ENCODE measurements at regions not wholly inside any gene's neighbourhood (a gene's known extent, or its start where the extent isn't known, plus 50 kb on each side); places are given as distances from the start of the nearest gene placed in this dataset.

DNA sequence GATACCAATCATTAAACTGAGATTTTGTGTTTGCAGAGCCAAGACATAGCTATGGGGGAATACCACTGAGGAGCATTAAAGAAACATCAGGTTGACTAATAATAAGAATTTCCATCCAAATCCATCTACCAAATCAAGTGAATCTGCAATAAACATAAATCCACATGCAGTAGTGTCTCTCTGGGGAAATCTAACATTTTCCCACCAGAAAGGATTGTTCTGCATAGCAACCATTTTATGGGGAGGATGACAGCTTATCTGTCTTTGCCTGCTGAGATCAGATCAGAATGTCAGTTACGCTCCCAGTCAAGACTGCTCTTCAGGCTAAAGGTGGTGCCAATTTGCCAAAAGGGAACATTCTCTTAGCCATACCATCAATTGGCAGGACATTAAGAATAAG is 1098.9 kb upstream of the CHAC2 start:
- Histone ChIP-seq H3F3A (ENCODE audit: insufficient read depth) (no peaks in the 10 kb centered on the region), H3K4me1 (ENCODE audit: insufficient read depth) (no peaks in the 10 kb centered on the region), H2AFZ (no peak overlapping the region), H3K27ac (no peak overlapping the region), H3K9me3 (ENCODE audit: low read depth) (no peaks in the 10 kb centered on the region), H3K9ac (no peak overlapping the region), H3K79me2 (ENCODE audit: insufficient read depth) (no peaks in the 10 kb centered on the region), H3K9me2 (ENCODE audit: insufficient read depth) (no peaks in the 10 kb centered on the region), H3K4me2 (ENCODE audit: unreplicated experiment) (no peak overlapping the region), H3K27me3 (replicated peaks; ENCODE audit: insufficient read depth) (no peaks in the 10 kb centered on the region), H3K36me3 (ENCODE audit: low read depth) (no peaks in the 10 kb centered on the region), H3K4me3 (no peak overlapping the region), H4K20me1 (ENCODE audit: insufficient read depth) (no peaks in the 10 kb centered on the region)
- TF ChIP-seq EZH2 (IDR thresholded peaks at IDR 0.05; ENCODE audit: insufficient read depth, poor library complexity, severe bottlenecking), result no peak
- no peak for TF ChIP-seq EZH2phosphoT487 (IDR thresholded peaks at IDR 0.05; ENCODE audit: insufficient read depth, low read depth)
- in situ Hi-C loops (cut with MboI), result no loop called here
- whole genome bisulfite sequencing, 2 experiments (ENCODE audit: low coverage in 1 of 2, low lambda C conversion rate in 2 of 2, missing lambda C conversion rate in 2 of 2), result 25 to 43% methylated on average over 1 of the region's 1 CpG
- DNase-seq, result no peak

DNA sequence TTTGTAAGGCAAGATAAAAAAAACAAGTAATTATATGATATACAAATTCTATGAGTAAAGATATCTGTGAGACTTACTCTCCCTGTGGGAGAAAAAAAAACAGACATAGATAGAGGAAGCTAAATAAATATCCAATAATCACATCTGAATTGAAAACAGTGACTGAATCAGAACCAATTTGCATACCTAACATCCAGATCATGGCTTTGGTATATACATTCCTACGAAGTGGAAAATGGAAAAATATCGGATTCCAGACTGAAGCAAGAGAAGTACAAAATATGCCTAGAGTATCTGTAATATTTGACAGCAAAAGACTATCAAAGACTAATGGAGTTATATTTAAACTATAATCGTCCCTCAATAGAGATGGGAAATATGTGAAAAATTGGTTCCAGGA is 1108.1 kb upstream of the CHAC2 start:
- Histone ChIP-seq H2AFZ (no peak overlapping the region), H4K20me1 (ENCODE audit: insufficient read depth) (no peaks in the 10 kb centered on the region), H3K79me2 (ENCODE audit: insufficient read depth) (no peaks in the 10 kb centered on the region), H3K4me1 (ENCODE audit: insufficient read depth) (peaks cover 11% of the 10 kb centered on the region), H3K36me3 (ENCODE audit: low read depth) (no peaks in the 10 kb centered on the region), H3K4me2 (ENCODE audit: unreplicated experiment) (no peak overlapping the region), H3K27ac (no peak overlapping the region), H3F3A (ENCODE audit: insufficient read depth) (0 out of 2 replicates have a peak, but pooled peaks cover 4% of the 10 kb centered on the region), H3K9ac (no peak overlapping the region), H3K9me3 (ENCODE audit: low read depth) (no peaks in the 10 kb centered on the region), H3K27me3 (replicated peaks; ENCODE audit: insufficient read depth) (no peaks in the 10 kb centered on the region), H3K9me2 (ENCODE audit: insufficient read depth) (no peaks in the 10 kb centered on the region), H3K4me3 (no peak overlapping the region)
- in situ Hi-C loops (cut with MboI), result no loop called here
- DNase-seq, result peak; percentile 0
- 45 to 48% methylated on average over 3 of the region's 3 CpGs for WGBS, 2 experiments (ENCODE audit: low coverage in 1 of 2, low lambda C conversion rate in 2 of 2, missing lambda C conversion rate in 2 of 2)
- no peak for TF ChIP-seq EZH2phosphoT487 (IDR thresholded peaks at IDR 0.05; ENCODE audit: insufficient read depth, low read depth)
- TF ChIP-seq EZH2 (IDR thresholded peaks at IDR 0.05; ENCODE audit: insufficient read depth, poor library complexity, severe bottlenecking), result no peak

DNA sequence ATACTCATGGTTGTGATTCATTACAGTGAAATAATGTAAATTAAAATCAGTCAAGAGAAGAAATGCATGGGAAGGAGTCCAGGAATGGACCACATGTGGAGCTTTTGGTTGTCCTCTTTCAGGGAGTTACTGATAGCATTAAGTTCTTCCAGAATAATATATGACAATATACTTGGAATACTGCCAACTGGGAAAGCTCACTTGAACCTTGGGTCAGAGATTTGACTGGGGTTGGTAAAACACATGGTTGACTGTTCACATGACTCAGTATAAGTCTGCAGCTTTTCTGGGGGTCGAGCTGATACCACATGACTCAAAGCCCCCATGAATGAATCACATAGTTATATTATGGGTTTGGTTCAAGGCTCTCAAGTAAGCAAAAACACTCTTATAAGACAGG is 1109.0 kb upstream of the CHAC2 start:
- Histone ChIP-seq H3K27ac (no peak overlapping the region), H3K9ac (no peak overlapping the region), H3K27me3 (replicated peaks; ENCODE audit: insufficient read depth) (no peaks in the 10 kb centered on the region), H3K9me2 (ENCODE audit: insufficient read depth) (no peaks in the 10 kb centered on the region), H3K79me2 (ENCODE audit: insufficient read depth) (no peaks in the 10 kb centered on the region), H2AFZ (no peak overlapping the region), H3K36me3 (ENCODE audit: low read depth) (no peaks in the 10 kb centered on the region), H3K4me3 (no peak overlapping the region), H3K4me2 (ENCODE audit: unreplicated experiment) (no peak overlapping the region), H3F3A (ENCODE audit: insufficient read depth) (0 out of 2 replicates have a peak, but pooled peaks cover 4% of the 10 kb centered on the region), H4K20me1 (ENCODE audit: insufficient read depth) (no peaks in the 10 kb centered on the region), H3K4me1 (ENCODE audit: insufficient read depth) (peaks cover 11% of the 10 kb centered on the region), H3K9me3 (ENCODE audit: low read depth) (no peaks in the 10 kb centered on the region)
- peak; percentile 58 for DNase-seq
- WGBS, 2 experiments (ENCODE audit: low coverage in 1 of 2, low lambda C conversion rate in 2 of 2, missing lambda C conversion rate in 2 of 2), result 0% methylated on average over 1 of the region's 1 CpG
- in situ Hi-C loops (cut with MboI), result no loop called here
- TF ChIP-seq EZH2 (IDR thresholded peaks at IDR 0.05; ENCODE audit: insufficient read depth, poor library complexity, severe bottlenecking), result no peak
- no peak for TF ChIP-seq EZH2phosphoT487 (IDR thresholded peaks at IDR 0.05; ENCODE audit: insufficient read depth, low read depth)

DNA sequence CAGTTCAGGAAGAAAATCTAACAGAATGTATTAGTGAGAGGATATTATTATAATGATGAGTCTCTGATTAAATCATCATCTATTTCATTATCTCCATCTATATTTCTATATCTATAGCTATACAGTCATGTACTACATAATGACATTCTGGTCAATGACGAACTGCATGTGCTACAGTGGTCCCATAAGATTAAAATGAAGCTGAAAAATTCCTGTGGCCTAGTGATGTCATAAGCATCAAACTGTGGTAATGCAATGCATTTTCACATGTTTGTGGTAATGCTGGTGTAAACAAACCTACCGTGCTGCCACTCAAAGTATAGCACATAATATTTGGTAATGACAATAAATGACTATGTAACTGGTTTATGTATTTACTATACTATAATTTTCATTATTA is 1127.9 kb upstream of the CHAC2 start:
- no peaks in the 10 kb centered on the region for H3K9me2 ChIP-seq (ENCODE audit: insufficient read depth)
- H3F3A ChIP-seq (ENCODE audit: insufficient read depth), result no peaks in the 10 kb centered on the region
- H4K20me1 ChIP-seq (ENCODE audit: insufficient read depth), result no peaks in the 10 kb centered on the region
- no peaks in the 10 kb centered on the region for H3K79me2 ChIP-seq (ENCODE audit: insufficient read depth)
- H3K4me3 ChIP-seq, result no peak overlapping the region
- no peak overlapping the region for H3K4me2 ChIP-seq (ENCODE audit: unreplicated experiment)
- H3K27ac ChIP-seq, result no peak overlapping the region
- in situ Hi-C loops (cut with MboI), result no loop called here
- 14 to 17% methylated on average over 2 of the region's 2 CpGs for WGBS, 2 experiments (ENCODE audit: low coverage in 1 of 2, low lambda C conversion rate in 2 of 2, missing lambda C conversion rate in 2 of 2)
- DNase-seq, result no peak
- no peaks in the 10 kb centered on the region for H3K9me3 ChIP-seq (ENCODE audit: low read depth)
- no peak overlapping the region for H2AFZ ChIP-seq
- no peaks in the 10 kb centered on the region for H3K36me3 ChIP-seq (ENCODE audit: low read depth)
- H3K4me1 ChIP-seq (ENCODE audit: insufficient read depth), result no peaks in the 10 kb centered on the region
- TF ChIP-seq EZH2phosphoT487 (IDR thresholded peaks at IDR 0.05; ENCODE audit: insufficient read depth, low read depth) (no peak), EZH2 (IDR thresholded peaks at IDR 0.05; ENCODE audit: insufficient read depth, poor library complexity, severe bottlenecking) (no peak)
- no peak overlapping the region for H3K9ac ChIP-seq
- no peaks in the 10 kb centered on the region for H3K27me3 ChIP-seq (replicated peaks; ENCODE audit: insufficient read depth)

DNA sequence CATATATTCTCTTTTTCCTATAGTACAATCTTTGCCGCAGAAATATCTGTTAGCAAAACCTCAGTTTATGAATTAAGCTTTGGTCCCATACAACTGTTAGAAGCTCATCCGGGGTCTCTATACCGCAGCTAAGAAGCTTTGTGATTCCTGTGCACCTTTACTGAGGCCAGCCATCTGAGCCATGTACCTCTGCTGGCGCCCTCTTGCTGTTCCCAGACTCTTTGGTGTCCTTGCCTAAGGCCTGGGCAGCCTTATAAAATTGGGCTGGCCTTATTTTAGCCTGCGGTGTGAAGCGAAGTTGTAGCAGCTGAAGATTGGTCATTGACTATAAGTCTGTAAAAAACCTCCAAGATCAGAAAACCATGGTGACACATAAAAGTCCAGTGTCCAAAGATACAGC is 1135.1 kb upstream of the CHAC2 start:
- Histone ChIP-seq H2AFZ (no peak overlapping the region), H4K20me1 (ENCODE audit: insufficient read depth) (no peaks in the 10 kb centered on the region), H3F3A (ENCODE audit: insufficient read depth) (no peaks in the 10 kb centered on the region), H3K27ac (no peak overlapping the region), H3K9me3 (ENCODE audit: low read depth) (no peaks in the 10 kb centered on the region), H3K4me2 (ENCODE audit: unreplicated experiment) (no peak overlapping the region), H3K79me2 (ENCODE audit: insufficient read depth) (no peaks in the 10 kb centered on the region), H3K4me1 (ENCODE audit: insufficient read depth) (no peaks in the 10 kb centered on the region), H3K9me2 (ENCODE audit: insufficient read depth) (no peaks in the 10 kb centered on the region), H3K9ac (no peak overlapping the region), H3K4me3 (no peak overlapping the region), H3K36me3 (ENCODE audit: low read depth) (no peaks in the 10 kb centered on the region), H3K27me3 (replicated peaks; ENCODE audit: insufficient read depth) (no peaks in the 10 kb centered on the region)
- 48 to 51% methylated on average over 6 of the region's 6 CpGs for WGBS, 2 experiments (ENCODE audit: low coverage in 1 of 2, low lambda C conversion rate in 2 of 2, missing lambda C conversion rate in 2 of 2)
- DNase-seq, result no peak
- TF ChIP-seq EZH2phosphoT487 (IDR thresholded peaks at IDR 0.05; ENCODE audit: insufficient read depth, low read depth), result no peak
- TF ChIP-seq EZH2 (IDR thresholded peaks at IDR 0.05; ENCODE audit: insufficient read depth, poor library complexity, severe bottlenecking), result no peak
- in situ Hi-C loops (cut with MboI), result no loop called here

Data from GM23248 (cell line).